NCI-H748 (cell line): ENCODE measurements at regions not wholly inside any gene's neighbourhood (a gene's known extent, or its start where the extent isn't known, plus 50 kb on each side); places are given as distances from the start of the nearest gene placed in this dataset.
"Not testable (repeated sequence)": the region's sequence is repeated elsewhere in the genome, so short reads cannot be mapped to it uniquely, and the experiment has no call there.

ENCODE experiments used
- DNase-seq: peaks from one replicate; lab custom pipeline; 2025; ENCODE audit not compliant: unreplicated experiment; lab: John Stamatoyannopoulos, UW

- DNase-seq: no peak
Measured at GRCh38 chr1:172833954-172834353, 175.1 kb downstream of the FASLG start.

- DNase-seq: no peak
Measured at GRCh38 chr1:172834609-172835008, 175.7 kb downstream of the FASLG start.

GRCh38 chr1:172835834-172836233 is 176.9 kb downstream of the FASLG start:
- DNase-seq: no peak

- DNase-seq: no peak
Measured at GRCh38 chr1:172837816-172838679, 179.1 kb downstream of the FASLG start.

GRCh38 chr1:172838680-172839313 is 179.9 kb downstream of the FASLG start:
- DNase-seq: no peak

- not testable (repeated sequence) for DNase-seq
Measured at GRCh38 chr1:172839639-172840038, 180.7 kb downstream of the FASLG start.

- no peak for DNase-seq
Measured at GRCh38 chr1:172843444-172843843, 184.5 kb downstream of the FASLG start.

- no peak for DNase-seq
Measured at GRCh38 chr1:172845371-172845770, 186.5 kb downstream of the FASLG start.

- DNase-seq: no peak
Measured at GRCh38 chr1:172845865-172846264, 187.0 kb downstream of the FASLG start.

GRCh38 chr1:172847814-172848213 is 188.9 kb downstream of the FASLG start:
- DNase-seq: not testable (repeated sequence)

- DNase-seq: no peak
Measured at GRCh38 chr1:172849653-172850052, 190.8 kb downstream of the FASLG start.

- no peak for DNase-seq
Measured at GRCh38 chr1:172851077-172851476, 192.2 kb downstream of the FASLG start.

- no peak for DNase-seq
Measured at GRCh38 chr1:172851856-172852255, 193.0 kb downstream of the FASLG start.

GRCh38 chr1:172855983-172856382 is 194.8 kb downstream of the TNFSF18 start:
- DNase-seq: not testable (repeated sequence)

GRCh38 chr1:172863031-172863430 is 187.7 kb downstream of the TNFSF18 start:
- no peak for DNase-seq

GRCh38 chr1:172867216-172867818 is 183.4 kb downstream of the TNFSF18 start:
- no peak for DNase-seq

GRCh38 chr1:172870901-172871606 is 179.7 kb downstream of the TNFSF18 start:
- no peak for DNase-seq

GRCh38 chr1:172874950-172875349 is 175.8 kb downstream of the TNFSF18 start:
- no peak for DNase-seq

GRCh38 chr1:172875892-172876291 is 174.8 kb downstream of the TNFSF18 start:
- no peak for DNase-seq

GRCh38 chr1:172882385-172882784 is 168.4 kb downstream of the TNFSF18 start:
- no peak for DNase-seq

GRCh38 chr1:172882791-172883386 is 167.9 kb downstream of the TNFSF18 start:
- DNase-seq: no peak
